GM19238 (cell line): ENCODE measurements at regions not wholly inside any gene's neighbourhood (a gene's known extent, or its start where the extent isn't known, plus 50 kb on each side); places are given as distances from the start of the nearest gene placed in this dataset.
"Not testable (repeated sequence)": the region's sequence is repeated elsewhere in the genome, so short reads cannot be mapped to it uniquely, and the experiment has no call there.

Source experiments
- DNase-seq: peaks from one replicate; pipeline ENCODE4 v3.0.0; 2011; ENCODE audit warnings: low spot score; ENCODE audit not compliant: insufficient read length

- no peak for DNase-seq
Observed at GRCh38 chr15:94987085-94987484, 755.7 kb downstream of the MCTP2 start.

- DNase-seq = no peak
Observed at GRCh38 chr15:94991718-94992117, 760.4 kb downstream of the MCTP2 start.

GRCh38 chr15:95009635-95010034, 778.3 kb downstream of the MCTP2 start:
- no peak for DNase-seq

- DNase-seq = no peak
Observed at GRCh38 chr15:95013381-95013780, 782.0 kb downstream of the MCTP2 start.

DNA sequence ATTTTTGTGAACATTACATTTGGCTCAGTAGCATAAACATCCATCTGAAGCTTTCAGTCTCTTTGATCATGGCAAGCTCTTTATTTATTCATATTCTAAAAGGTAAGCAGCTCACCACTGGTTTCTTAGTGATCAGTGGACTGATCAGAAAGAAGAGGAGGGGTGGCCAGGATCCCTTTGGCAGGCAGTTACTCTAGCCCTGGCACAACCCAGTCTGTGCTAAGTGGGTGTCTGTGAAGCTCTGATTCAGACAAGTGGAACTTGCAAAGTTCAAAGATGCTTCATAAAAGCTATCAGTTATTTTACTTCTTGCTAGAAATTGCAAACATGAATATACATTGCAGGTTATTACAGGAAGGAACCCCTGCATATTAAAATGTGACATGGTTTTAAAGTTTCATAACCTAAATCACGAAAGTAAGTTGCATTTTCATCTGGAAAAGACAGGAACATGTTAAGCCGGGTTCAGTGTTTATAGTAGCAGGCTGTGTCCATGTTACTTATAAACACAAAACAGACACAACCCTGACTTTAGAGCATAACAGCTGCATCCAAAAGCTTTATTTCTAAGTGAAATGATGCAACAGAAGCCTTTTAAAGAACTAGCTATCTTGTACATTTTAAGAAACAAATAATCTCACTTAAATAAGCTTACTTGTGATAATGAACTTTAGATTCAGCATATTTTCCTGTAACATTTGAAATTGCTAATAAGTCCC, 785.3 kb downstream of the MCTP2 start:
- no peak for DNase-seq

GRCh38 chr15:95017666-95018328, 786.4 kb downstream of the MCTP2 start:
- DNase-seq = no peak

DNA sequence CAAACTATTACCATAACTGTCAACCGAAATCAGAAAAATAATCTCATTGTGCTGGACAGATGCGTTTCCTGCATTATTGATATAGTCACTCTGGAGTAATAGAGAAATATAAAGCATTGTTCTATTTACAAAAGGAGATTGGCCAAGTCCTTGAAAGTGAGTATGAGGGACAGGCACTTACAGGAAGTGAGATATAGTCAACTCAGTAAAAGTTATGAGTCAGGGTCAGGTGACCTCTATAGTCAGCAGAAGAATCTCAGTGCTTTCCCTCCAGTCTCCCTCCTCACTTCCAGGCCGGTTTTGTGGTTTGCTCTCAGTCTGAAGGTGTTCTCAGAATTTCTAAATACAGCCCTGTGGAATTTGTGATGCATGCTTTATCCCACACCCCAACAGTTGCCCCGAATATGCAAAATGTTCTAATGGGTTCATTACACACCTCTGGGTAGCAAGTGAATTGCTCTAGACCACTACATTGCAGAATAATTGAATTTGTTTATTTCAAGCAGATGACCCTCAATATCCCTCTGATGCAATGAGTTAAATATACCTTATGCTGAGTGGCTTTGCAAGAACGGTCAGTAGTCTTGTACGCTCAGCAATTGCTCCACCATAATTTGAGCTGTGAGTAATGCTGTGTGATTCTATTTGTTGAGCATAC, 787.7 kb downstream of the MCTP2 start:
- no peak for DNase-seq

- DNase-seq = no peak
Observed at GRCh38 chr15:95019907-95020306, 788.5 kb downstream of the MCTP2 start.

- DNase-seq = no peak
Observed at GRCh38 chr15:95021816-95022215, 790.5 kb downstream of the MCTP2 start.

- DNase-seq = no peak
Observed at GRCh38 chr15:95024351-95024750, 793.0 kb downstream of the MCTP2 start.

DNA sequence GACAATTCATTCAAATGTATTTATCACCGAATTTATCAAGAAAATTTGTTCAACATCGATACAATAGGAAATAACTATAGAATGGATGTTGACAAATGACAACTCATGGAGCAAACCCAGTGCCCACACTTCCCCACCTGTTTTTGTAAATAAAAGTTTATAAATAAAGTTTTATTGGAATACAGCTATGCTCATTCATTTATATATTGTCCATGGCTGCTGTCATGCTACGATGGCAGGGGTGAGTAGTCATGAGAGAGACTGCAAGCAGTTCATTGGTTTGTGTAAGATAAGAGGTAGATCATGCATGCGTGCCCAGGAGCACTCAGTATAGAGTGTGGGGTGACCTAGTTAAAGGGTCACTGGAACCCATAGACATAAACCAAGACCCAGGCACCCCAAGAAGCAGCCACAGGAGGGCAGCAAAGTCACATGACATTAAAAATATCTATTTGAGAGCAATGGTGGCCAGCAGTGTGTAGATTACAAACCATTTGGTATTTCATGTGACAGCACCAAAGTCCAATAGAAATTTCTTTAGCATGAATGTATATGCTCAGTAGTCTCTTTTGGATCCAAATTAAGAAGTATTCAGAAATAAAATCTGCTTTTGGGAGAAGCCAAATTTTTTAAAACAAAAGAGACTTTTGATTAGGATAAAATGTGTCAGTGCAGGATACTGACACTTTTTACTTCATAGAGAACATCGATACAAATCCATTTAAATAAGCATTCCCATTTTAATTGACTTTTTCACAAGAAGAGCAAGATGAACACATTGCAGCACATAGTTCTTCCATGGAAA, 794.8 kb downstream of the MCTP2 start:
- no peak for DNase-seq

DNA sequence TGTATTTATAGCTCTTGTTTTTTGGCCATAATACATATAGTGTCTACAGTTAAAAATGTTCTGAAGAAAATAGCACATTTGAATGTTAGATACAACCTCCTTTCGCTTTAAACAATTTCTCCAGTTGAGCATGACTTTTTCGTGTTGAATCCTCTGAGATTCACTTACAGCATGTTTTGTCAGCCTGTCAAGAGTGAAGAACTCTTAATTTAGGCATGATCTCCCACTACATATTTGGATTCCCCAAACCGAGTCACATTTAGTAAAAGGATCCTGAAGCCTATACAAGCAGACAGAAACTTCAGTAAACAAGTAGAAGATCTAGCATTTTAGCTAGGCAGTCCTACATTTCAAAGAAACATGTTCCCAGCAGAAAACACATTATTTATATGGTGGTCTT, 796.6 kb downstream of the MCTP2 start:
- no peak for DNase-seq

- DNase-seq = no peak
Observed at GRCh38 chr15:95032156-95032555, 800.8 kb downstream of the MCTP2 start.

DNA sequence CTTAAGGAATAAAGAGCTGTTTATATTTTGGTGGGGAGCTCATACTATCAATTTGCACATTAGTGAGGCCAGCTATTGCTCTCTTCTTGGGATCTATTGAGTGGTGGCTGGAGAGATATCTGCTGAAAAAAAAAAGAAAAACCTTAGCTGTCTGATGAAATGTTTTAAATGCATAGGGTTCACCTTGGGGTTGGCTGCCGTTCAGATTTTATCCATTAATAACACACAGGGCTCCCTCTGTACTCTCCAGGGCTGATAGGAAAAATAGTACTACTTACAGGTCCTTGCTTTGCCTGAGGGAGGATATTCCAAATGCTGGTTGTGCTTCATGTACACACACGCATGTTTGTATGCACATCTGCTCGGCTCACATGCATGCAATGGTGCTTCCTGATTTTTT, 803.7 kb downstream of the MCTP2 start:
- DNase-seq = no peak

GRCh38 chr15:95041297-95041696, 809.9 kb downstream of the MCTP2 start:
- no peak for DNase-seq

DNA sequence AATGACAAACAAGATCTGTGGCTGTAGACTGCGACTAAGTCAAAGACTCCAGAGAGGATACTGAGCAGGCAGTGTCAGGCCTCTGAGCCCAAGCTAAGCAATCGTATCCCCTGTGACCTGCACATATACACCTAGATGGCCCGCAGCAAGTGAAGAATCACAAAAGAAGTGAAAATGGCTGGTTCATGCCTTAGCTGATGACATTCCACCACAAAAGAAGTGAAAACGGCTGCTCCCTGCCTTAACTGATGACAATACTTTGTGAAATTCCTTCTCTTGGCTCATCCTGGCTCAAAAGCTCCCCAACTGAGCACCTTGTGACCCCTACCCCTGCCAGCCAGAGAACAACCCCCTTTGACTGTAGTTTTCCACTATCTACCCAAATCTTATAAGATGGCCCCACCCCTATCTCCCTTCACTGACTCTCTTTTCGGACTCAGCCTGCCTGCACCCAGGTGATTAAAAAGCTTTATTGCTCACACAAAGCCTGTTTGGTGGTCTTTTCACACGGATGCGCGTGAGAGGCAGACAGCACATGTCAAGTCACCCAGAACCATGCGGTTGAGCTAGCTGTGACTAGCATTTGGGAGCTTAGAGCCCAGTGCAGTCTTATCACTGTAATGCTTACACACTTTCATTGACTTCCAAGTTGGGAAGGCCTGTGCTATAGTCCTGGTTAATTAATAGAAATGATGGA, 812.0 kb downstream of the MCTP2 start:
- DNase-seq = not testable (repeated sequence)

DNA sequence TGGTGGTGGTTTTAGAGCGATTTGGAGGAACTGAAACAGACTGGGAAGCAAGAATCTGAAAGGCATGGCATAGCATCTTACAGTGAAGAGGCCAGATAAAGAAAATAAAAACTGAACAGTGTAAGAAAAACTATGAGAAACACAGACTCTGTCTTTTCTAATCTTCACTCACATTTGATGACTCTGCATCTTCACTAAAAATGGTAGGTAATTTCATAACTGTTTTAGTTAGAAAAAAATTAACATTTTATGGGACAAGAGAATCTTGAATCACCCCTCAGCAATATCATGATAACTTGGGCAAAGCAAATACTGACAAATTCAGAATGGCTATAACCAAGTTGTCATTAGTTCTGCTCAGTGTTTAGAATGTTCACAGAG, 812.6 kb downstream of the MCTP2 start:
- DNase-seq = no peak

GRCh38 chr15:95044745-95045417, 813.5 kb downstream of the MCTP2 start:
- no peak for DNase-seq

DNA sequence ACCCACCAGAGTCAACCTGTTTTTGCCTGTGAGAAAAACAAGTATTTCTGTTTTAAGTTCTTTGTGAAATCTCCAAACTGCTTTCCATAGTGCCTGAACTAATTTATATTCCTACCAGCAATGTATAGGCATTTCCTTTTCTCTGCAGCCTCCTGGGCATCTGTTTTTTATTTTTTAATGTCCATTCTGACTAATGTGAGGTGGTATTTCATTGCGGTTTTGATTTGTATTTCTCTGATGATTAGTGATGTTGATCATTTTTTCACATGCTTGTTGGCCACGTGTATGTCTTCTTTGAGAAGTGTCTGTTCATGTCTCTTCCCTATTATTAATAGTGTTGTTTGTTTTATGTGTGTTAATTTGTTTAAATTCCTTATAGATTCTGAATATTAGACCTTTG, 820.5 kb downstream of the MCTP2 start:
- no peak for DNase-seq

- DNase-seq = no peak
Observed at GRCh38 chr15:95059346-95059905, 828.1 kb downstream of the MCTP2 start.
